ENCODE measurements at regions not wholly inside any gene's neighbourhood (a gene's known extent, or its start where the extent isn't known, plus 50 kb on each side); places are given as distances from the start of the nearest gene placed in this dataset.

DNA sequence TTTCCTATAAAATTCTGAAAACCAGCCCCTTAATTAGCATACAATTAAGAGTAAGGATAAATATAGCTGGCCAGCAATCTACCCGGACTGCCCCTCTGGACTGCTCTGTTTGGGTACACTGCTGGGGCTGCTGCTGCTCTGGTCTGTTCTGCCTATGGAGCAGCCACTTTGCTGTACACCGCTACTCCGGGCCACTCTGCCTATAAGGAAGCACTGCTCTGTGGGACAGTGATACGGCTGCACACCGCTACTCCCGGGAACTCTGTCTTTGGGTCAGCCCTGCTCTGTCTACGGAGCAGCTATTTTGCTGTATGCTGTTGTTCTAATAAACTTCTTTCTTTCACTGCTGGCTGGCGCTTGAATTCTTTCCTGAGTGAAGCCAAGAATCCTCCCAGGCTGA lies 316.5 kb upstream of the PLSCR5 start:
- no peaks in the 10 kb centered on the region for H3F3A ChIP-seq (ENCODE audit: insufficient read depth)
- no peak overlapping the region for H3K4me3 ChIP-seq (ENCODE audit: insufficient read depth, low read length, poor library complexity, severe bottlenecking)
- H3K9ac ChIP-seq (ENCODE audit: low read length), result no peak overlapping the region
- no peaks in the 10 kb centered on the region for H4K20me1 ChIP-seq (ENCODE audit: low read depth, low read length)
- TF ChIP-seq CTCF (IDR thresholded peaks at IDR 0.05; ENCODE audit: insufficient read depth, low read length, poor library complexity, severe bottlenecking) (no peak), EZH2phosphoT487 (conservative IDR thresholded peaks at IDR 0.05; ENCODE audit: low read length) (no peak)
- no peaks in the 10 kb centered on the region for H3K9me2 ChIP-seq (replicated peaks; ENCODE audit: insufficient read depth, low read length)
- no peaks in the 10 kb centered on the region for H3K79me2 ChIP-seq (ENCODE audit: insufficient read depth, low read length)
- H3K27me3 ChIP-seq (ENCODE audit: low read length), result no peaks in the 10 kb centered on the region
- H3K36me3 ChIP-seq (ENCODE audit: low read length), result no peaks in the 10 kb centered on the region
- H3K27ac ChIP-seq (ENCODE audit: low read depth, low read length), result no peak overlapping the region
- no peak overlapping the region for H2AFZ ChIP-seq (ENCODE audit: low read depth, low read length, severe bottlenecking)
- H3K4me2 ChIP-seq (ENCODE audit: low read depth, low read length, poor library complexity, severe bottlenecking), result no peak overlapping the region
- H3K9me3 ChIP-seq (ENCODE audit: insufficient read depth, low read length), result no peaks in the 10 kb centered on the region

DNA sequence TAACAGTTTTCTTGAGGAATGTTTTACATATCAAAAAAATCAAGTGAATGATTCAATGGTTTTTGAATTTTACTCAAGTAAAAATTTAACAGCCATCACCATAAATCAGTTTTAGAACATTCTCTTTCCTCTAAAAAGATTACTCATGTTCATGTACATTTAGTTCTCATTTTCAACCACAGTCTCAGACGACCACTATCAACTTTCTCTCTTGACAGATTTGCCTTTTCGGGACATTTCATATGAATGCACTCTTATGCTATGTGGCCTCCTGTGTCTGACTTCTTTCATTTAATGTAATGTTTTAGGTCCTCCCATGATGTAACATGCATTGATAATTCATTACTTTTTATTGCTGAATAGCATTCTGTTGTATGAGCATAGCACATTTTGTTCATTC lies 309.3 kb upstream of the PLSCR5 start:
- no peaks in the 10 kb centered on the region for H3F3A ChIP-seq (ENCODE audit: insufficient read depth)
- H3K9ac ChIP-seq (ENCODE audit: low read length), result no peak overlapping the region
- H2AFZ ChIP-seq (ENCODE audit: low read depth, low read length, severe bottlenecking), result no peak overlapping the region
- TF ChIP-seq CTCF (IDR thresholded peaks at IDR 0.05; ENCODE audit: insufficient read depth, low read length, poor library complexity, severe bottlenecking) (no peak), EZH2phosphoT487 (conservative IDR thresholded peaks at IDR 0.05; ENCODE audit: low read length) (no peak)
- H3K27ac ChIP-seq (ENCODE audit: low read depth, low read length), result no peak overlapping the region
- H4K20me1 ChIP-seq (ENCODE audit: low read depth, low read length), result no peaks in the 10 kb centered on the region
- no peak overlapping the region for H3K4me2 ChIP-seq (ENCODE audit: low read depth, low read length, poor library complexity, severe bottlenecking)
- H3K79me2 ChIP-seq (ENCODE audit: insufficient read depth, low read length), result no peaks in the 10 kb centered on the region
- no peaks in the 10 kb centered on the region for H3K9me3 ChIP-seq (ENCODE audit: insufficient read depth, low read length)
- no peaks in the 10 kb centered on the region for H3K27me3 ChIP-seq (ENCODE audit: low read length)
- H3K4me3 ChIP-seq (ENCODE audit: insufficient read depth, low read length, poor library complexity, severe bottlenecking), result no peak overlapping the region
- no peaks in the 10 kb centered on the region for H3K36me3 ChIP-seq (ENCODE audit: low read length)
- no peaks in the 10 kb centered on the region for H3K9me2 ChIP-seq (replicated peaks; ENCODE audit: insufficient read depth, low read length)

GRCh38 chr3:146912241-146913015 lies 307.3 kb upstream of the PLSCR5 start:
- H3K27me3 ChIP-seq (ENCODE audit: low read length), result no peaks in the 10 kb centered on the region
- no peaks in the 10 kb centered on the region for H4K20me1 ChIP-seq (ENCODE audit: low read depth, low read length)
- H3K9me2 ChIP-seq (replicated peaks; ENCODE audit: insufficient read depth, low read length), result no peaks in the 10 kb centered on the region
- no peak overlapping the region for H3K4me2 ChIP-seq (ENCODE audit: low read depth, low read length, poor library complexity, severe bottlenecking)
- H3K27ac ChIP-seq (ENCODE audit: low read depth, low read length), result no peak overlapping the region
- TF ChIP-seq CTCF (IDR thresholded peaks at IDR 0.05; ENCODE audit: insufficient read depth, low read length, poor library complexity, severe bottlenecking) (no peak), EZH2phosphoT487 (conservative IDR thresholded peaks at IDR 0.05; ENCODE audit: low read length) (no peak)
- H3K79me2 ChIP-seq (ENCODE audit: insufficient read depth, low read length), result no peaks in the 10 kb centered on the region
- no peaks in the 10 kb centered on the region for H3F3A ChIP-seq (ENCODE audit: insufficient read depth)
- H3K4me3 ChIP-seq (ENCODE audit: insufficient read depth, low read length, poor library complexity, severe bottlenecking), result no peak overlapping the region
- H3K9me3 ChIP-seq (ENCODE audit: insufficient read depth, low read length), result no peaks in the 10 kb centered on the region
- no peaks in the 10 kb centered on the region for H3K36me3 ChIP-seq (ENCODE audit: low read length)
- H2AFZ ChIP-seq (ENCODE audit: low read depth, low read length, severe bottlenecking), result no peak overlapping the region
- H3K9ac ChIP-seq (ENCODE audit: low read length), result no peak overlapping the region
